Body of pancreas (tissue), 4 donors: ENCODE measurements at regions not wholly inside any gene's neighbourhood (a gene's known extent, or its start where the extent isn't known, plus 50 kb on each side); places are given as distances from the start of the nearest gene placed in this dataset.

ENCODE experiments used
- ATAC-seq: fragments of 150-250 bp; one replicate; pipeline ENCODE4 v1.9.1; 2016
- DNase-seq, 4 donors: peaks; one replicate each; pipeline ENCODE4 v3.0.0-alpha.2; 2019
- H3K27ac ChIP-seq, 4 donors: fragments of 200-600 bp; sonication (generic); 1 replicate in 3 of 4; 2 replicates in 1 of 4; pipeline versions ENCODE4 v1.5.1 to v1.6.1; 2016 to 2019; ENCODE audit warnings: mild to moderate bottlenecking in 1 of 4, mixed read lengths in 1 of 4, moderate library complexity in 1 of 4
- H3K27me3 ChIP-seq, 2 donors: fragments of 200-600 bp; sonication (generic); one replicate each; pipeline ENCODE4 v1.6.0; 2016; ENCODE audit warnings: mild to moderate bottlenecking in 1 of 2
- H3K36me3 ChIP-seq, 2 donors: fragments of 200-600 bp; sonication (generic); replicated peaks in 1 of 2; 2 replicates each; pipeline ENCODE4 v1.5.1; 2016; ENCODE audit warnings: low read depth in 2 of 2; ENCODE audit not compliant: insufficient read depth in 1 of 2
- H3K4me1 ChIP-seq: fragments of 200-600 bp; sonication (generic); one replicate; pipeline ENCODE4 v1.6.0; 2016
- H3K4me3 ChIP-seq, 2 donors: fragments of 200-600 bp; sonication (generic); 1 replicate in 1 of 2; 2 replicates in 1 of 2; pipeline ENCODE4 v1.5.1; 2016 to 2019
- H3K9me3 ChIP-seq, 3 donors: fragments of 200-600 bp; sonication (generic); 1 replicate in 2 of 3; 2 replicates in 1 of 3; pipeline ENCODE4 v1.5.1; 2016
- POLR2A ChIP-seq, 3 donors: fragments of 450-650 bp; IDR thresholded peaks; one replicate each; pipeline ENCODE4 v1.6.1; 2016; ENCODE audit warnings: antibody characterized with exemption in 3 of 3, mild to moderate bottlenecking in 2 of 3
- WGBS, 2 donors: methylation state at CpG; one replicate each; pipeline ENCODE4 v1.1.5; 2017; 5-methylcytosine and 5-hydroxymethylcytosine counted together
- intact Hi-C: fragments of 100-400 bp; cut with DNase I; formaldehyde crosslinking; loops from one replicate; pipeline ENCODE4 v1.15.1; 2023
- TF ChIP-seq, protein P1 (sequence below), 7 experiments: fragments of 450-650 bp in 4 of 7; fragments of 200-600 bp in 3 of 7; sonication (generic) in 3 of 7; IDR thresholded peaks; one replicate each; pipeline ENCODE4 v1.5.1; 2016 to 2019; ENCODE audit warnings: antibody characterized with exemption in 7 of 7

DNA sequence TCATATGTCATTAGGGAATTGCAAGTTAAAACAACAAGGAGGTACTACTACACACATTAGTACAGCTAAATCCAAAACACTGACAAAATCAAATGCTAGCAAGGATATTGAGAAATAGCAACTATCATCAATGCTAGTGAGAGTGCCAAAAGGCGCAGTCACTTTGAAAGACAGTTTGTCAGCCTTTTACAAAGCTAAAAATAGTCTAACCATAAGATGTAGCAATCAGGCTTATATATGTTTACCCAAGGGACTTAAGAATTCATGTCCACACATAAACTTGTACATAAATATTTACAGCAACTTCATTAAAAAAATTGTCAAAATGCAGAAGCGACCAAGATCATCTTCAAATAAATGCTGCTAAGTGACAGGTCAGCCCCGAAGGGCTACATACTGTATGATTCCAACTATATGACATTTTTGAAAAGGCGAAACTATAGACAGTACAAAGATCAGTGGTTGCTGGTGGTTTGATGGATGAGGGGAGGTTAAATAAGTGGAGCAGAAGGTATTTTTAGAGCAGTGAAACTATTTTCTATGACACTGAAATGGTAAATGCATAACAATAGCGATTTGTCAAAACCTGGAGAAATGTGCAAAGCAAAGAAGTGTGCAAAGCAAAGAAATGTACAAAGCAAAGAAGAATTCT, 704.8 kb downstream of the ARAP2 start:
- intact Hi-C loops, result no loop called here
- Histone ChIP-seq H3K9me3 (no peaks in the 10 kb centered on the region), H3K4me3 (no peak overlapping the region), H3K4me1 (no peaks in the 10 kb centered on the region), H3K36me3 (no peaks in the 10 kb centered on the region), H3K27me3 (no peaks in the 10 kb centered on the region), H3K27ac (no peak overlapping the region)
- no peak for ATAC-seq
- DNase-seq, result no peak
- 60 to 76% methylated on average over 5 of the region's 5 CpGs for WGBS, 2 donors
- TF ChIP-seq, protein P1, sequence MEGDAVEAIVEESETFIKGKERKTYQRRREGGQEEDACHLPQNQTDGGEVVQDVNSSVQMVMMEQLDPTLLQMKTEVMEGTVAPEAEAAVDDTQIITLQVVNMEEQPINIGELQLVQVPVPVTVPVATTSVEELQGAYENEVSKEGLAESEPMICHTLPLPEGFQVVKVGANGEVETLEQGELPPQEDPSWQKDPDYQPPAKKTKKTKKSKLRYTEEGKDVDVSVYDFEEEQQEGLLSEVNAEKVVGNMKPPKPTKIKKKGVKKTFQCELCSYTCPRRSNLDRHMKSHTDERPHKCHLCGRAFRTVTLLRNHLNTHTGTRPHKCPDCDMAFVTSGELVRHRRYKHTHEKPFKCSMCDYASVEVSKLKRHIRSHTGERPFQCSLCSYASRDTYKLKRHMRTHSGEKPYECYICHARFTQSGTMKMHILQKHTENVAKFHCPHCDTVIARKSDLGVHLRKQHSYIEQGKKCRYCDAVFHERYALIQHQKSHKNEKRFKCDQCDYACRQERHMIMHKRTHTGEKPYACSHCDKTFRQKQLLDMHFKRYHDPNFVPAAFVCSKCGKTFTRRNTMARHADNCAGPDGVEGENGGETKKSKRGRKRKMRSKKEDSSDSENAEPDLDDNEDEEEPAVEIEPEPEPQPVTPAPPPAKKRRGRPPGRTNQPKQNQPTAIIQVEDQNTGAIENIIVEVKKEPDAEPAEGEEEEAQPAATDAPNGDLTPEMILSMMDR (IDR thresholded peaks at IDR 0.05), result no peak
- no peak for TF ChIP-seq POLR2A (IDR thresholded peaks at IDR 0.05)

DNA sequence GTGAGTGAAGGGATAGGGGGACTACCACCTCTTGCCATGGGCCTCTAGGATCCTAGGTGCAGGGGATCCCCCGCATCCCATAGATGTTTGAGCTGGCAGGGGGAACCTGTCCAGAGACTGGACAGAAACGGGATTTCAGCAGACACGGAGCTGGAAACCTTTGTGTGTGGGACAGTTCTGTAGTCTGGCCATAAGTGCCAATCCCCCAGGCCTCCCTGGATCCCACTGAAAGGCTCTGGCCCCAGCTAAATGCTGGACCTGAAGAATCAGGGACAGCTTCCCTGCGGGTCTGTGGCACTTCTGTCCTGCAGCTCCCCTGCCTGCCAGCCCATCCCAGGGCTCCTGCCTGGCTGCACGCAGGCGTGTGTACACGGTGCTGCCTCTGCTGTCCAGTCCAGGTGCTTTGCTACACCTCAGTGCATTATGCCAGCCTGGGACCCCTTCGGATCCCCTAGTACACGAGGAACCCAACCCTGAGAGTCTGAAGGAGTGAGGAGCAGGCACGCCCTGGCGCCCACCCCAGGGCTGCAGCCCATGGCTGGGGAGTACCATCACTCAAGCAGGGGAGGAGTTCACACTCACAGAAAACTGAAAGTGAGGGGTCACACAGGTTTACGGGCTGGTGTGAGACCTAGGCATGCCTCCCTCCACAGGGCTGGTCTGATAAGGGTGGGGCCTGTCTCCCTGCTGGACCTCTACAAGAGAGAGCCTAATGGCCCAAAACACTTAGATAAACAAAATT, 703.0 kb downstream of the ARAP2 start:
- no peak overlapping the region for H3K4me3 ChIP-seq
- H3K4me1 ChIP-seq, result no peaks in the 10 kb centered on the region
- intact Hi-C loops, result no loop called here
- no peaks in the 10 kb centered on the region for H3K9me3 ChIP-seq
- no peak for TF ChIP-seq POLR2A (IDR thresholded peaks at IDR 0.05)
- TF ChIP-seq, protein P1 (IDR thresholded peaks at IDR 0.05), result no peak
- no peaks in the 10 kb centered on the region for H3K36me3 ChIP-seq
- DNase-seq (no peak), ATAC-seq (no peak)
- H3K27me3 ChIP-seq, result no peaks in the 10 kb centered on the region
- no peak overlapping the region for H3K27ac ChIP-seq
- 68 to 71% methylated on average over 8 to 12 of the region's 12 CpGs for WGBS, 2 donors

DNA sequence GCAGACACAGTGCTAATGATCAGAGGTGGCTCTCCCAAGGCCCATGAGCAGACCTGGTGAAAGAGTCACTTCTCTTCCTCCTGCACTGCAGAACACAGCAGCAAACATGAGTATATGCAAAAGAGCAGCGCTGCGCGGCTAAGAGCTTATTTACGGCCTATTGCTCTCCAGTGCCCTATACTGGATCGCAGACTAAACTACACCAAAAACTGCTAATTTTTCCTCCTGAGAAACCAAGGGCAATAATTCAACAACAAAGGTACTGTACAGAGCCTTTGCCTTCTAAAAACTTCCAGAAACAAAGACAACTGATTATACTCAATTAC, 702.5 kb downstream of the ARAP2 start:
- H3K4me3 ChIP-seq, result no peak overlapping the region
- intact Hi-C loops, result no loop called here
- no peak for DNase-seq
- 81 to 82% methylated on average over 5 of the region's 5 CpGs for WGBS, 2 donors
- H3K9me3 ChIP-seq, result no peaks in the 10 kb centered on the region
- no peaks in the 10 kb centered on the region for H3K36me3 ChIP-seq
- H3K27me3 ChIP-seq, result no peaks in the 10 kb centered on the region
- ATAC-seq, result no peak
- H3K4me1 ChIP-seq, result no peaks in the 10 kb centered on the region
- H3K27ac ChIP-seq, result no peak overlapping the region
- TF ChIP-seq, protein P1 (IDR thresholded peaks at IDR 0.05), result no peak
- no peak for TF ChIP-seq POLR2A (IDR thresholded peaks at IDR 0.05)

DNA sequence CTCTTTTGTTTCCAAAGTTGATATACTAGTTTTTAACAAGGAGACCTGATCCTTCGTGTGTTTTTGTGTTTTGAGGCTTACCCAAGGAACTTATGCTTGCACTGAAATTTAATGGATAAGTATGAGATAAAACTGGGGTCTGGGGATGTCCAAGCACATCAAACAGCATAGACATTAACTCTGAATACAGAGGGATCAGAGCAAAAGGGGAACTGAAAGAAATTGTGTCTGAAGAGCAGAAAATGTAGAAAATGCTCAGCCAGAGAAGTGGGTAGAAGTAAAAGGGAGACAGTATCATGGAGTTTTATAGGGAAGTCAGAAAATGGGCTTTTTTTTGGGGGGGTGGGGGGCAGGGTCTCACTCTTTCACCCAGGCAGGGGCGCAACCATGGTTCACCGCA, 695.4 kb downstream of the ARAP2 start:
- Histone ChIP-seq H3K27me3 (no peaks in the 10 kb centered on the region), H3K4me1 (no peaks in the 10 kb centered on the region), H3K4me3 (no peak overlapping the region), H3K36me3 (no peaks in the 10 kb centered on the region), H3K9me3 (no peaks in the 10 kb centered on the region), H3K27ac (no peak overlapping the region)
- no peak for ATAC-seq
- no peak for DNase-seq
- 75 to 79% methylated on average over 3 of the region's 3 CpGs for WGBS, 2 donors
- TF ChIP-seq, protein P1 (IDR thresholded peaks at IDR 0.05), result no peak
- no peak for TF ChIP-seq POLR2A (IDR thresholded peaks at IDR 0.05)
- intact Hi-C loops, result no loop called here

DNA sequence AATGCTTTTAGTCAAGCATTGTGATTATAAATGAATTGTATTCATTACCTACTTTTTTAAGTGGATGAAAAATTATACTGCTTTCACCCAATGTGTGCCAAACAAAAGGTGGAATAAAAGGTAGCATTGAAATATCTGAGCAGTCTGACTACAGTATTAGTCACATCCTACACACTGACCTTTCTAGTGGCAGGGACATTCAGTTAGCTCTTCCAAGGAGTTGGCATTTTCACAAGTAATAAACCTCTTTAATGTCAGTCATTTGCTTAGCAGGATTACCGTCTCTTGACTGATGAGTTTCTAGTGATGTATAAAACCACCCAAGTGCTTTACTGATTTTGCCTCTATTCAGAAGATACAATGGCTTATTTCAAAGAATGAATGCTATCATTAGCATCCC, 687.9 kb downstream of the ARAP2 start:
- intact Hi-C loops, result no loop called here
- WGBS, 2 donors, result 77 to 83% methylated on average over 1 of the region's 1 CpG
- Histone ChIP-seq H3K27ac (no peak overlapping the region), H3K36me3 (no peaks in the 10 kb centered on the region), H3K9me3 (peaks cover 0 to 7% (median 0%) of the 10 kb centered on the region in 3 donors), H3K4me3 (no peak overlapping the region), H3K27me3 (no peaks in the 10 kb centered on the region), H3K4me1 (no peaks in the 10 kb centered on the region)
- DNase-seq, result no peak
- TF ChIP-seq POLR2A (IDR thresholded peaks at IDR 0.05), result no peak
- TF ChIP-seq, protein P1 (IDR thresholded peaks at IDR 0.05), result no peak
- ATAC-seq, result no peak
